CD1c-positive myeloid dendritic cell (primary cell): ENCODE measurements at regions not wholly inside any gene's neighbourhood (a gene's known extent, or its start where the extent isn't known, plus 50 kb on each side); places are given as distances from the start of the nearest gene placed in this dataset.

Experiments used
- DNase-seq: peaks from one replicate; pipeline ENCODE4 v3.0.0-alpha.2; 2016; ENCODE audit errors: extremely low spot score

GRCh38 chr21:38147391-38147790 is 109.4 kb upstream of the KCNJ15 start:
- DNase-seq = no peak

- no peak for DNase-seq
These were observed 108.7 kb upstream of the KCNJ15 start for GRCh38 chr21:38148046-38148445.

- DNase-seq = no peak
These were observed 105.7 kb upstream of the KCNJ15 start for GRCh38 chr21:38151021-38151645.

- no peak for DNase-seq
These were observed 100.6 kb upstream of the KCNJ15 start for GRCh38 chr21:38156200-38156599.

- peak; percentile 68 for DNase-seq
These were observed 97.4 kb upstream of the KCNJ15 start for GRCh38 chr21:38159355-38159754.

GRCh38 chr21:38165466-38166172 is 91.2 kb upstream of the KCNJ15 start:
- no peak for DNase-seq

GRCh38 chr21:38166173-38166535 is 90.6 kb upstream of the KCNJ15 start:
- no peak for DNase-seq

- no peak for DNase-seq
These were observed 89.4 kb upstream of the KCNJ15 start for GRCh38 chr21:38167345-38167744.

- DNase-seq = peak; percentile 75
These were observed 86.5 kb upstream of the KCNJ15 start for GRCh38 chr21:38170283-38170682.

- DNase-seq = no peak
These were observed 85.8 kb upstream of the KCNJ15 start for GRCh38 chr21:38170704-38171682.

- no peak for DNase-seq
These were observed 85.0 kb upstream of the KCNJ15 start for GRCh38 chr21:38171723-38172344.

GRCh38 chr21:38173276-38174035 is 83.3 kb upstream of the KCNJ15 start:
- DNase-seq = no peak

- DNase-seq = no peak
These were observed 81.5 kb upstream of the KCNJ15 start for GRCh38 chr21:38175306-38175705.

GRCh38 chr21:38177919-38178652 is 78.7 kb upstream of the KCNJ15 start:
- no peak for DNase-seq

GRCh38 chr21:38178653-38179470 is 77.9 kb upstream of the KCNJ15 start:
- no peak for DNase-seq

- DNase-seq = no peak
These were observed 77.3 kb upstream of the KCNJ15 start for GRCh38 chr21:38179511-38179910.

GRCh38 chr21:38181096-38181495 is 75.7 kb upstream of the KCNJ15 start:
- no peak for DNase-seq

GRCh38 chr21:38182370-38182985 is 74.3 kb upstream of the KCNJ15 start:
- no peak for DNase-seq

- peak; percentile 56 for DNase-seq
These were observed 72.8 kb upstream of the KCNJ15 start for GRCh38 chr21:38183961-38184360.
